Mesothelial cell of epicardium (in vitro differentiated cells): ENCODE measurements at regions not wholly inside any gene's neighbourhood (a gene's known extent, or its start where the extent isn't known, plus 50 kb on each side); places are given as distances from the start of the nearest gene placed in this dataset.

Experiments
- DNase-seq, 2 experiments: peaks; one replicate each; pipeline ENCODE4 v3.0.0; 2021; ENCODE audit warnings: low spot score in 2 of 2; ENCODE audit not compliant: unreplicated experiment in 2 of 2
- H3K27ac Mint-ChIP-seq: 2 replicates; pipeline ENCODE4 v1.8.0; 2021; ENCODE audit warnings: mixed read lengths
- H3K27me3 Mint-ChIP-seq: 2 replicates; pipeline ENCODE4 v1.8.0; 2021; ENCODE audit warnings: low read depth, mixed read lengths
- H3K36me3 Mint-ChIP-seq: 2 replicates; pipeline ENCODE4 v1.8.0; 2021; ENCODE audit warnings: mixed read lengths
- H3K4me1 Mint-ChIP-seq: 2 replicates; pipeline ENCODE4 v1.8.0; 2021; ENCODE audit warnings: mixed read lengths
- H3K4me3 Mint-ChIP-seq: 2 replicates; pipeline ENCODE4 v1.8.0; 2021; ENCODE audit warnings: mild to moderate bottlenecking, moderate library complexity, mixed read lengths
- H3K9me3 Mint-ChIP-seq: 2 replicates; pipeline ENCODE4 v1.8.0; 2021; ENCODE audit warnings: mixed read lengths
- CTCF ChIP-seq: fragments of 200-600 bp; sonication (generic); IDR thresholded peaks from one replicate; pipeline ENCODE4 v1.5.0; 2021; ENCODE audit warnings: antibody characterized with exemption; ENCODE audit not compliant: unreplicated experiment

GRCh38 chr10:131571865-131572264, 260.3 kb upstream of the TCERG1L start:
- peaks cover 31% of the 10 kb centered on the region for H3K27me3 Mint-ChIP-seq
- no peaks in the 10 kb centered on the region for H3K4me1 Mint-ChIP-seq
- H3K9me3 Mint-ChIP-seq: no peaks in the 10 kb centered on the region
- no peak overlapping the region for H3K4me3 Mint-ChIP-seq
- H3K36me3 Mint-ChIP-seq: no peaks in the 10 kb centered on the region
- no peak for TF ChIP-seq CTCF
- H3K27ac Mint-ChIP-seq: no peak overlapping the region
- no peak for DNase-seq

- H3K27ac Mint-ChIP-seq: no peak overlapping the region
- no peaks in the 10 kb centered on the region for H3K36me3 Mint-ChIP-seq
- no peak overlapping the region for H3K4me3 Mint-ChIP-seq
- no peak for TF ChIP-seq CTCF
- no peak for DNase-seq
- H3K9me3 Mint-ChIP-seq: no peaks in the 10 kb centered on the region
- H3K4me1 Mint-ChIP-seq: no peaks in the 10 kb centered on the region
- H3K27me3 Mint-ChIP-seq: peaks cover 24% of the 10 kb centered on the region
These were observed 261.7 kb upstream of the TCERG1L start for GRCh38 chr10:131573256-131573655.

GRCh38 chr10:131573707-131574106, 262.2 kb upstream of the TCERG1L start:
- Mint-ChIP-seq H3K4me3 (no peak overlapping the region), H3K9me3 (no peaks in the 10 kb centered on the region), H3K27ac (no peak overlapping the region), H3K36me3 (no peaks in the 10 kb centered on the region), H3K27me3 (peaks cover 24% of the 10 kb centered on the region), H3K4me1 (no peaks in the 10 kb centered on the region)
- TF ChIP-seq CTCF: no peak
- DNase-seq: no peak

GRCh38 chr10:131574363-131574706, 262.8 kb upstream of the TCERG1L start:
- Mint-ChIP-seq H3K27ac (no peak overlapping the region), H3K9me3 (no peaks in the 10 kb centered on the region), H3K4me1 (no peaks in the 10 kb centered on the region), H3K27me3 (peaks cover 19% of the 10 kb centered on the region), H3K36me3 (no peaks in the 10 kb centered on the region), H3K4me3 (no peak overlapping the region)
- no peak for DNase-seq
- TF ChIP-seq CTCF: no peak

- no peak for DNase-seq
- no peak for TF ChIP-seq CTCF
- Mint-ChIP-seq H3K9me3 (no peaks in the 10 kb centered on the region), H3K36me3 (no peaks in the 10 kb centered on the region), H3K27ac (no peak overlapping the region), H3K4me1 (no peaks in the 10 kb centered on the region), H3K27me3 (peaks cover 18% of the 10 kb centered on the region), H3K4me3 (no peak overlapping the region)
These were observed 263.3 kb upstream of the TCERG1L start for GRCh38 chr10:131574707-131575430.

GRCh38 chr10:131575877-131576276, 264.4 kb upstream of the TCERG1L start:
- no peak overlapping the region for H3K4me3 Mint-ChIP-seq

More at GRCh38 chr10:131575877-131576276, 264.4 kb upstream of the TCERG1L start:
- Mint-ChIP-seq H3K9me3 (no peaks in the 10 kb centered on the region), H3K27ac (no peak overlapping the region), H3K27me3 (peaks cover 14% of the 10 kb centered on the region), H3K36me3 (no peaks in the 10 kb centered on the region), H3K4me1 (no peaks in the 10 kb centered on the region)
- DNase-seq: no peak
- TF ChIP-seq CTCF: no peak
